H9 (cell line): ENCODE measurements at regions not wholly inside any gene's neighbourhood (a gene's known extent, or its start where the extent isn't known, plus 50 kb on each side); places are given as distances from the start of the nearest gene placed in this dataset.

ENCODE experiments used
- DNase-seq: peaks from one replicate; pipeline ENCODE4 v3.0.0-alpha.2; 2017
- H2AFZ ChIP-seq: one replicate; pipeline ENCODE4 v1.6.1; 2013; ENCODE audit warnings: mild to moderate bottlenecking, low read length, control low read depth, moderate library complexity
- H2AK5ac ChIP-seq: 2 replicates; pipeline ENCODE4 v1.6.1; 2013; ENCODE audit warnings: low read length, control low read depth, mixed read lengths; ENCODE audit not compliant: insufficient read length
- H2BK120ac ChIP-seq: one replicate; pipeline ENCODE4 v1.6.1; 2013; ENCODE audit warnings: low read depth, mild to moderate bottlenecking, low read length, control low read depth, inconsistent platforms; ENCODE audit not compliant: poor library complexity, severe bottlenecking
- H2BK12ac ChIP-seq: 2 replicates; pipeline ENCODE4 v1.6.1; 2013; ENCODE audit warnings: low read length, control low read depth, mixed read lengths, low read depth; ENCODE audit not compliant: insufficient read length
- H2BK15ac ChIP-seq: 2 replicates; pipeline ENCODE4 v1.6.1; 2013; ENCODE audit warnings: low read depth, low read length, control low read depth
- H2BK20ac ChIP-seq: one replicate; pipeline ENCODE4 v1.6.1; 2013; ENCODE audit warnings: low read depth, mild to moderate bottlenecking, low read length, control low read depth, inconsistent platforms; ENCODE audit not compliant: poor library complexity, severe bottlenecking
- H2BK5ac ChIP-seq: 2 replicates; pipeline ENCODE4 v1.6.1; 2013; ENCODE audit warnings: low read length, control low read depth, mixed read lengths; ENCODE audit not compliant: insufficient read length
- H3K14ac ChIP-seq: 2 replicates; pipeline ENCODE4 v1.6.1; 2013; ENCODE audit warnings: low read length, control low read depth; ENCODE audit not compliant: insufficient read depth
- H3K18ac ChIP-seq: 2 replicates; pipeline ENCODE4 v1.6.1; 2013; ENCODE audit warnings: low read depth, mild to moderate bottlenecking, mixed read lengths, low read length, control low read depth; ENCODE audit not compliant: insufficient read length
- H3K23ac ChIP-seq: 2 replicates; pipeline ENCODE4 v1.6.1; 2013; ENCODE audit warnings: low read length, control low read depth, mixed read lengths, low read depth; ENCODE audit not compliant: insufficient read length
- H3K23me2 ChIP-seq: 2 replicates; pipeline ENCODE4 v1.6.1; 2013; ENCODE audit warnings: low read depth, mild to moderate bottlenecking, mixed read lengths, low read length, control low read depth; ENCODE audit not compliant: insufficient read length, poor library complexity, severe bottlenecking
- H3K27ac ChIP-seq: 2 replicates; pipeline ENCODE4 v1.5.1; 2013; ENCODE audit warnings: low read length, control low read depth, mixed read lengths, low read depth; ENCODE audit not compliant: insufficient read length
- H3K27me3 ChIP-seq: 2 replicates; pipeline ENCODE4 v1.6.1; 2013; ENCODE audit warnings: low read length, control low read depth, inconsistent platforms; ENCODE audit not compliant: insufficient read depth
- H3K4ac ChIP-seq: 2 replicates; pipeline ENCODE4 v1.6.1; 2013; ENCODE audit warnings: low read depth, mild to moderate bottlenecking, control low read depth, inconsistent platforms, low read length, moderate library complexity
- H3K4me1 ChIP-seq: 2 replicates; pipeline ENCODE4 v1.6.1; 2013; ENCODE audit warnings: low read length, control low read depth, inconsistent platforms; ENCODE audit not compliant: insufficient read depth
- H3K4me2 ChIP-seq: 2 replicates; pipeline ENCODE4 v1.6.1; 2013; ENCODE audit warnings: low read length, control low read depth, mixed read lengths; ENCODE audit not compliant: insufficient read length, insufficient read depth
- H3K56ac ChIP-seq: 2 replicates; pipeline ENCODE4 v1.6.1; 2013; ENCODE audit warnings: low read depth, mild to moderate bottlenecking, mixed read lengths, low read length, control low read depth; ENCODE audit not compliant: insufficient read length
- H3K79me1 ChIP-seq: 2 replicates; pipeline ENCODE4 v1.6.1; 2013; ENCODE audit warnings: low read depth, mild to moderate bottlenecking, moderate library complexity, low read length, control low read depth, inconsistent platforms; ENCODE audit not compliant: insufficient read depth, poor library complexity, severe bottlenecking
- H3K79me2 ChIP-seq: 2 replicates; pipeline ENCODE4 v1.6.1; 2013; ENCODE audit warnings: low read length, control low read depth, inconsistent platforms; ENCODE audit not compliant: insufficient read depth
- H3K9ac ChIP-seq: 2 replicates; pipeline ENCODE4 v1.6.1; 2013; ENCODE audit warnings: low read length, control low read depth, mixed read lengths; ENCODE audit not compliant: insufficient read length; ENCODE audit errors: extremely low read depth
- H3K9me3 ChIP-seq: one replicate; pipeline ENCODE4 v1.6.1; 2013; ENCODE audit warnings: low read depth, low read length, inconsistent platforms; ENCODE audit not compliant: control insufficient read depth
- H3T11ph ChIP-seq: one replicate; pipeline ENCODE4 v1.6.1; 2013; ENCODE audit warnings: mild to moderate bottlenecking, low read length, control low read depth, inconsistent platforms
- H4K20me1 ChIP-seq: one replicate; pipeline ENCODE4 v1.6.1; 2013; ENCODE audit not compliant: control insufficient read depth, insufficient read length, insufficient read depth
- H4K5ac ChIP-seq: 2 replicates; pipeline ENCODE4 v1.6.1; 2013; ENCODE audit warnings: low read depth, mild to moderate bottlenecking, mixed read lengths, low read length, control low read depth; ENCODE audit not compliant: insufficient read length
- H4K8ac ChIP-seq: replicated peaks from 2 replicates; pipeline ENCODE4 v1.6.1; 2013; ENCODE audit warnings: low read length, control low read depth, mixed read lengths, low read depth; ENCODE audit not compliant: insufficient read length
- H4K91ac ChIP-seq: 2 replicates; pipeline ENCODE4 v1.6.1; 2013; ENCODE audit warnings: low read depth, mild to moderate bottlenecking, moderate library complexity, mixed read lengths, low read length, control low read depth; ENCODE audit not compliant: insufficient read length
- H3K27ac Mint-ChIP-seq, 3 experiments: 2 replicates in 2 of 3; 3 replicates in 1 of 3; pipeline ENCODE4 v1.8.0; 2020 to 2021; ENCODE audit warnings: mixed read lengths in 3 of 3, mild to moderate bottlenecking in 1 of 3, moderate library complexity in 1 of 3
- H3K27me3 Mint-ChIP-seq: 2 replicates; pipeline ENCODE4 v1.8.0; 2021; ENCODE audit warnings: low read depth, mild to moderate bottlenecking, moderate library complexity, mixed read lengths
- H3K36me3 Mint-ChIP-seq, 3 experiments: 2 replicates in 2 of 3; 3 replicates in 1 of 3; pipeline ENCODE4 v1.8.0; 2020 to 2021; ENCODE audit warnings: low read depth in 3 of 3, mixed read lengths in 3 of 3; ENCODE audit not compliant: insufficient read depth in 1 of 3
- H3K4me1 Mint-ChIP-seq, 2 experiments: 2 replicates each; pipeline ENCODE4 v1.8.0; 2020; ENCODE audit warnings: mixed read lengths in 2 of 2
- H3K4me3 Mint-ChIP-seq, 2 experiments: 2 replicates in 1 of 2; 3 replicates in 1 of 2; pipeline ENCODE4 v1.8.0; 2020 to 2021; ENCODE audit warnings: mild to moderate bottlenecking in 2 of 2, mixed read lengths in 2 of 2, moderate library complexity in 1 of 2
- H3K9me3 Mint-ChIP-seq, 2 experiments: 2 replicates in 1 of 2; 3 replicates in 1 of 2; pipeline ENCODE4 v1.8.0; 2020; ENCODE audit warnings: mild to moderate bottlenecking in 2 of 2, mixed read lengths in 2 of 2, moderate library complexity in 1 of 2
- CTCF ChIP-seq: fragments of 200-600 bp; sonication (generic); conservative IDR thresholded peaks from 3 replicates; pipeline ENCODE4 v1.8.0; 2021; ENCODE audit warnings: antibody characterized with exemption, mild to moderate bottlenecking
- WGBS: extraction: QIAGEN DNeasy Blood & Tissue Kit; methylation state at CpG from one replicate; pipeline ENCODE4 v1.1.7; 2013; ENCODE audit warnings: missing lambda C conversion rate, low lambda C conversion rate, mixed read lengths; ENCODE audit not compliant: insufficient read length; ENCODE audit errors: extremely low coverage; 5-methylcytosine and 5-hydroxymethylcytosine counted together

DNA sequence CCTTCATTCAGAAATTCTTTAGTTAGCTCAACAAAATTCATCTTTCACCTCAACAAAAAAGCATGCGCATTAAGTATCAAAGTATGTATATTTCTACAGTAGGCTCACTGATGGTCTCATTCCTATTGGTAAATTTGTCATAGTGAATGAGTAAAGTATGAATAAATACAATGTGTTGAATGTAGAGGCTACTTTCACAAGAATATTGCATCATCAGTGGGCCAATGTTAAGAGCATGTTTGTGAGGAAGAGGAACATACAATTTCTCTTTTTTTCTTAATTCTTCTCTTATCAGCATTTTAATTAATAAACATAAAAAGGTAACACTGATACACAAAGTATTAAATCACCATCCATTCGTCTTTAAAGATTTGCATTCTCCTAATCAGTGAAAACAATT, 505.1 kb downstream of the CETN3 start:
- Histone ChIP-seq H3K27me3 (no peaks in the 10 kb centered on the region), H3K9ac (no peak overlapping the region), H3K4me1 (no peaks in the 10 kb centered on the region), H4K8ac (no peak overlapping the region), H4K91ac (no peak overlapping the region), H3K23ac (no peak overlapping the region), H3K79me1 (no peaks in the 10 kb centered on the region), H3K18ac (no peak overlapping the region), H3T11ph (no peak overlapping the region), H3K56ac (no peak overlapping the region), H2AK5ac (no peak overlapping the region), H2BK15ac (no peak overlapping the region), H3K23me2 (no peaks in the 10 kb centered on the region), H3K79me2 (no peaks in the 10 kb centered on the region), H4K20me1 (no peaks in the 10 kb centered on the region), H3K14ac (no peak overlapping the region), H3K27ac (no peak overlapping the region), H2BK120ac (no peak overlapping the region), H4K5ac (no peak overlapping the region), H2BK20ac (no peak overlapping the region), H2BK12ac (no peak overlapping the region), H3K4ac (no peak overlapping the region), H3K4me2 (no peak overlapping the region), H2AFZ (no peak overlapping the region), H3K9me3 (no peaks in the 10 kb centered on the region), H2BK5ac (no peak overlapping the region)
- Mint-ChIP-seq H3K27me3 (no peaks in the 10 kb centered on the region), H3K36me3 (peaks cover 0 to 3% (median 0%) of the 10 kb centered on the region in 3 experiments; a peak in 1 of 7 replicates), H3K9me3 (no peaks in the 10 kb centered on the region; a peak in 2 of 5 replicates), H3K4me1 (no peaks in the 10 kb centered on the region), H3K27ac (no peak overlapping the region), H3K4me3 (no peak overlapping the region)
- no peak for TF ChIP-seq CTCF
- WGBS, result no CpG with 5 or more reads among the region's 2 CpGs
- no peak for DNase-seq
